Neural cell (in vitro differentiated cells): ENCODE measurements at regions not wholly inside any gene's neighbourhood (a gene's known extent, or its start where the extent isn't known, plus 50 kb on each side); places are given as distances from the start of the nearest gene placed in this dataset.

Experiments used
- H2AFZ ChIP-seq: fragments of 200-600, 300-800 bp; sonication (generic), shearing (Covaris generic); 2 replicates; pipeline ENCODE4 v1.6.0; 2014; ENCODE audit warnings: low read depth, mild to moderate bottlenecking, antibody characterized with exemption, low read length, moderate library complexity
- H3F3A ChIP-seq: fragments of 200-600 bp; shearing (Covaris generic); 2 replicates; pipeline ENCODE4 v1.6.1; 2016; ENCODE audit warnings: mild to moderate bottlenecking, moderate library complexity, mixed read lengths, antibody characterized with exemption, low read length; ENCODE audit not compliant: insufficient read depth, poor library complexity, severe bottlenecking
- H3K27ac ChIP-seq: fragments of 200-600, 300-800 bp; sonication (generic), shearing (Covaris generic); 2 replicates; pipeline ENCODE4 v1.5.1; 2014; ENCODE audit warnings: mild to moderate bottlenecking, low read length, moderate library complexity
- H3K27me3 ChIP-seq: fragments of 300-800, 200-600 bp; sonication (generic), shearing (Covaris generic); 2 replicates; pipeline ENCODE4 v1.6.0; 2014; ENCODE audit warnings: mild to moderate bottlenecking, low read depth, low read length, moderate library complexity; ENCODE audit not compliant: insufficient read depth
- H3K36me3 ChIP-seq: fragments of 300-800, 200-600 bp; sonication (generic), shearing (Covaris generic); 2 replicates; pipeline ENCODE4 v1.5.1; 2014; ENCODE audit warnings: mild to moderate bottlenecking, antibody characterized with exemption, low read length, moderate library complexity; ENCODE audit not compliant: insufficient read depth
- H3K4me2 ChIP-seq: fragments of 300-800, 200-600 bp; sonication (generic), shearing (Covaris generic); 2 replicates; pipeline ENCODE4 v1.6.0; 2014; ENCODE audit warnings: mild to moderate bottlenecking, low read length
- H3K4me3 ChIP-seq: fragments of 300-800, 200-600 bp; sonication (generic), shearing (Covaris generic); 2 replicates; pipeline ENCODE4 v1.5.1; 2014; ENCODE audit warnings: mild to moderate bottlenecking, low read length, moderate library complexity
- H3K79me2 ChIP-seq: fragments of 200-600 bp; shearing (Covaris generic); replicated peaks from 2 replicates; pipeline ENCODE4 v1.6.0; 2014; ENCODE audit warnings: mild to moderate bottlenecking, low read length, moderate library complexity; ENCODE audit not compliant: insufficient read depth
- H3K9ac ChIP-seq: fragments of 300-800, 200-600 bp; sonication (generic), shearing (Covaris generic); 2 replicates; pipeline ENCODE4 v1.6.1; 2016; ENCODE audit warnings: mild to moderate bottlenecking, low read length, mixed read lengths
- H3K9me2 ChIP-seq: fragments of 200-600 bp; shearing (Covaris generic); 2 replicates; pipeline ENCODE4 v1.6.1; 2016; ENCODE audit warnings: mild to moderate bottlenecking, low read length, mixed read lengths; ENCODE audit not compliant: insufficient read depth
- H3K9me3 ChIP-seq: fragments of 200-600, 300-800 bp; sonication (generic), shearing (Covaris generic); 2 replicates; pipeline ENCODE4 v1.6.1; 2016; ENCODE audit warnings: mild to moderate bottlenecking, mixed run types, low read length, moderate library complexity, mixed read lengths
- H4K20me1 ChIP-seq: fragments of 200-600 bp; shearing (Covaris generic); 2 replicates; pipeline ENCODE4 v1.6.1; 2016; ENCODE audit warnings: mild to moderate bottlenecking, mixed run types; ENCODE audit not compliant: insufficient read depth
- EP300 ChIP-seq: fragments of 450-650 bp; conservative IDR thresholded peaks from 2 replicates; pipeline ENCODE4 v1.6.1; 2014; ENCODE audit warnings: antibody characterized with exemption, mild to moderate bottlenecking, moderate library complexity; ENCODE audit not compliant: poor library complexity, severe bottlenecking
- EZH2 ChIP-seq: fragments of 200-600, 300-800 bp; shearing (Covaris generic), sonication (generic); IDR thresholded peaks from 2 replicates; pipeline ENCODE4 v1.6.1; 2014; ENCODE audit warnings: antibody characterized with exemption, low read length, borderline replicate concordance, mild to moderate bottlenecking; ENCODE audit not compliant: insufficient read depth, poor library complexity, severe bottlenecking
- MXI1 ChIP-seq: fragments of 450-650 bp; conservative IDR thresholded peaks from 2 replicates; pipeline ENCODE4 v1.6.1; 2014; ENCODE audit warnings: antibody characterized with exemption, mild to moderate bottlenecking; ENCODE audit not compliant: poor library complexity, severe bottlenecking
- POLR2AphosphoS5 ChIP-seq: IDR thresholded peaks from 2 replicates; pipeline ENCODE4 v1.6.1; 2012
- RAD21 ChIP-seq: fragments of 450-650 bp; conservative IDR thresholded peaks from 2 replicates; pipeline ENCODE4 v1.6.1; 2014; ENCODE audit warnings: antibody characterized with exemption, mild to moderate bottlenecking, moderate library complexity
- SMC3 ChIP-seq: fragments of 450-650 bp; conservative IDR thresholded peaks from 2 replicates; pipeline ENCODE4 v1.6.1; 2014; ENCODE audit warnings: antibody characterized with exemption, mild to moderate bottlenecking, moderate library complexity; ENCODE audit not compliant: poor library complexity
- TAF1 ChIP-seq: IDR thresholded peaks from 2 replicates; pipeline ENCODE4 v1.6.1; 2012; ENCODE audit warnings: low read depth
- TF ChIP-seq, protein P1 (sequence below): IDR thresholded peaks from 2 replicates; pipeline ENCODE4 v1.6.1; 2012; ENCODE audit warnings: borderline replicate concordance
- TF ChIP-seq, protein P2 (sequence below): fragments of 450-650 bp; IDR thresholded peaks from 2 replicates; pipeline ENCODE4 v1.5.1; 2014; ENCODE audit warnings: antibody characterized with exemption, mild to moderate bottlenecking, moderate library complexity; ENCODE audit not compliant: poor library complexity, severe bottlenecking

DNA sequence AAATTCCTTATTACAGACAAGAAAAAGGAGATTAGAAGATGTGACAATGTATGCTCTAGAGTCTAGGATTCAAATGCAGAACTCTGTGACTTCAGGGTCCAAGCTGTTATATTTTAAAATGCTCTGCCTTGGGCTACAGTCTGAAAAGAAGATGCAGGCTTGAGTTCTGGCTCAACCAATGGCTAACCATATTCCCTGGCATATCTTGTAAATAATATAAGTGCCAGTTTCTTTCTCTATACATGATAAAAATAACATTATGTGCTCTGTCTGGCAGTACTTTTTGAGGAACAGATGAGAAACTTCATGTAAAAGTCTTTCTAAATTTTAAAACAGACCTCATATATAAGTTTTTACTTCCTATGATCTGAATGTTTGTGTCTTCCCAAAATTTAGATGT is 926.5 kb upstream of the CDH6 start:
- H3K4me2 ChIP-seq = no peak overlapping the region
- H3K27ac ChIP-seq = no peak overlapping the region
- no peaks in the 10 kb centered on the region for H3K9me2 ChIP-seq
- H3F3A ChIP-seq = no peaks in the 10 kb centered on the region
- no peak overlapping the region for H2AFZ ChIP-seq
- no peaks in the 10 kb centered on the region for H4K20me1 ChIP-seq
- H3K27me3 ChIP-seq = no peaks in the 10 kb centered on the region
- no peaks in the 10 kb centered on the region for H3K79me2 ChIP-seq
- no peak overlapping the region for H3K9ac ChIP-seq
- H3K36me3 ChIP-seq = no peaks in the 10 kb centered on the region
- H3K4me3 ChIP-seq = no peak overlapping the region
- TF ChIP-seq, protein P1, sequence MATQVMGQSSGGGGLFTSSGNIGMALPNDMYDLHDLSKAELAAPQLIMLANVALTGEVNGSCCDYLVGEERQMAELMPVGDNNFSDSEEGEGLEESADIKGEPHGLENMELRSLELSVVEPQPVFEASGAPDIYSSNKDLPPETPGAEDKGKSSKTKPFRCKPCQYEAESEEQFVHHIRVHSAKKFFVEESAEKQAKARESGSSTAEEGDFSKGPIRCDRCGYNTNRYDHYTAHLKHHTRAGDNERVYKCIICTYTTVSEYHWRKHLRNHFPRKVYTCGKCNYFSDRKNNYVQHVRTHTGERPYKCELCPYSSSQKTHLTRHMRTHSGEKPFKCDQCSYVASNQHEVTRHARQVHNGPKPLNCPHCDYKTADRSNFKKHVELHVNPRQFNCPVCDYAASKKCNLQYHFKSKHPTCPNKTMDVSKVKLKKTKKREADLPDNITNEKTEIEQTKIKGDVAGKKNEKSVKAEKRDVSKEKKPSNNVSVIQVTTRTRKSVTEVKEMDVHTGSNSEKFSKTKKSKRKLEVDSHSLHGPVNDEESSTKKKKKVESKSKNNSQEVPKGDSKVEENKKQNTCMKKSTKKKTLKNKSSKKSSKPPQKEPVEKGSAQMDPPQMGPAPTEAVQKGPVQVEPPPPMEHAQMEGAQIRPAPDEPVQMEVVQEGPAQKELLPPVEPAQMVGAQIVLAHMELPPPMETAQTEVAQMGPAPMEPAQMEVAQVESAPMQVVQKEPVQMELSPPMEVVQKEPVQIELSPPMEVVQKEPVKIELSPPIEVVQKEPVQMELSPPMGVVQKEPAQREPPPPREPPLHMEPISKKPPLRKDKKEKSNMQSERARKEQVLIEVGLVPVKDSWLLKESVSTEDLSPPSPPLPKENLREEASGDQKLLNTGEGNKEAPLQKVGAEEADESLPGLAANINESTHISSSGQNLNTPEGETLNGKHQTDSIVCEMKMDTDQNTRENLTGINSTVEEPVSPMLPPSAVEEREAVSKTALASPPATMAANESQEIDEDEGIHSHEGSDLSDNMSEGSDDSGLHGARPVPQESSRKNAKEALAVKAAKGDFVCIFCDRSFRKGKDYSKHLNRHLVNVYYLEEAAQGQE = no peak
- no peak for TF ChIP-seq MXI1
- H3K9me3 ChIP-seq = no peaks in the 10 kb centered on the region

DNA sequence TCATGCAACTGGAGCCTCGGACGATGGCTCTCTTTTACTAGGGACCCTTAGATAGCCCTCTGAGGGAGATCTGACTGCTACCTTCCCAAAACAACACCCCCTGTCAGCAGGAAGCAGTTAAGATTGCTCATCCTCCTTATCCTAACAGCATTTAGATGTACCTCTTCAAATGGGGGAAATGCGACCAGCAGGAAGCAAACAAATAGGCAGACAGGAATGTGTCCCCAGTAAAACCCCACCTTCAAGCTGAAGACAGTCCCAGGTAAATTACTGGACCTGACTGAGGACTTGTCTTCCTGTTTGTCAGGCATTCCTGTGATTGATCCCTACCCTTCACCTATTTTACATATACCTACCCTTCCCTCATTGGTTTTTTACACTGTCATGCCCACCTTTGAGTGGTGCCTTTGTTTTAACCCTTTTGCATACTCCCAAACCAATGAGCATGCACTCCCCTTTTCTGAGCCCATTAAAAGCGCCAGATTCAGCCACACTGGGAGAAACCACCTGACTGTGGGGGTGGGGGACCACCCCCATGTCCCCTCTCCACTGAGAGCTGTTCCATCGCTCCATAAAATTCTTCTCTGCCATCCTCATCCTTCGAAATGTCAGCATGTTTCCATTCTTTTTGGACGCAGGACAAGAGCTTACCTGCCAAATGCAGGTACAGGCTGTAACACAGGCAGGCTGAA is 954.0 kb upstream of the CDH6 start:
- Histone ChIP-seq H3K36me3 (no peaks in the 10 kb centered on the region), H3K4me2 (no peak overlapping the region), H3K4me3 (no peak overlapping the region), H2AFZ (no peak overlapping the region), H3K9me2 (no peaks in the 10 kb centered on the region), H3K27me3 (no peaks in the 10 kb centered on the region), H4K20me1 (no peaks in the 10 kb centered on the region), H3K9me3 (no peaks in the 10 kb centered on the region), H3F3A (no peaks in the 10 kb centered on the region), H3K9ac (no peak overlapping the region), H3K79me2 (no peaks in the 10 kb centered on the region), H3K27ac (no peak overlapping the region)
- TF ChIP-seq, protein P2, sequence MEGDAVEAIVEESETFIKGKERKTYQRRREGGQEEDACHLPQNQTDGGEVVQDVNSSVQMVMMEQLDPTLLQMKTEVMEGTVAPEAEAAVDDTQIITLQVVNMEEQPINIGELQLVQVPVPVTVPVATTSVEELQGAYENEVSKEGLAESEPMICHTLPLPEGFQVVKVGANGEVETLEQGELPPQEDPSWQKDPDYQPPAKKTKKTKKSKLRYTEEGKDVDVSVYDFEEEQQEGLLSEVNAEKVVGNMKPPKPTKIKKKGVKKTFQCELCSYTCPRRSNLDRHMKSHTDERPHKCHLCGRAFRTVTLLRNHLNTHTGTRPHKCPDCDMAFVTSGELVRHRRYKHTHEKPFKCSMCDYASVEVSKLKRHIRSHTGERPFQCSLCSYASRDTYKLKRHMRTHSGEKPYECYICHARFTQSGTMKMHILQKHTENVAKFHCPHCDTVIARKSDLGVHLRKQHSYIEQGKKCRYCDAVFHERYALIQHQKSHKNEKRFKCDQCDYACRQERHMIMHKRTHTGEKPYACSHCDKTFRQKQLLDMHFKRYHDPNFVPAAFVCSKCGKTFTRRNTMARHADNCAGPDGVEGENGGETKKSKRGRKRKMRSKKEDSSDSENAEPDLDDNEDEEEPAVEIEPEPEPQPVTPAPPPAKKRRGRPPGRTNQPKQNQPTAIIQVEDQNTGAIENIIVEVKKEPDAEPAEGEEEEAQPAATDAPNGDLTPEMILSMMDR = no peak
- TF ChIP-seq TAF1 (no peak), SMC3 (no peak), RAD21 (no peak)

DNA sequence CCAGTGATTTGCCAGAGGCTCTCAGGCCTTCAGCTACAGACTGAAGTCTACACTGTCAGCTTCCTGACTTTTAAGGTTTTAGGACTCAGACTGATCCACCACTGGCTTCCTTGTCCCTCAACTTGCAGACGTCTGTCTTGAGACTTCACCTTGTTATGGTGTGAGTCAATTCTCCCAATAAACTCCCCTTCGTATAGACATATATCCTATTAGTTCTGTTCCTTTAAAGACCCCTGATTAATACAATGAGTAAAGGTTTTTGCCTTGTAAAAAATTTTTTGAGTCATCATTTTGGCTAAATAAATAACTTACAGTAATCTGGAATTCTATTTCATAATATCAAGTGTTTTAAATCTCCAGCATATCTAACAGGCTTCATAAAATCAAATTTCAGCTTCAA is 956.3 kb upstream of the CDH6 start:
- Histone ChIP-seq H3K4me2 (no peak overlapping the region), H3F3A (no peaks in the 10 kb centered on the region)
- TF ChIP-seq SMC3 (no peak), RAD21 (no peak), MXI1 (no peak), EP300 (no peak), EZH2 (no peak), POLR2AphosphoS5 (no peak)
- TF ChIP-seq, protein P1 = no peak
- TF ChIP-seq, protein P2 = no peak

More for the DNA sequence above, 956.3 kb upstream of the CDH6 start:
- Histone ChIP-seq H4K20me1 (no peaks in the 10 kb centered on the region), H3K79me2 (no peaks in the 10 kb centered on the region), H3K27ac (no peak overlapping the region), H3K9ac (no peak overlapping the region), H3K4me3 (no peak overlapping the region), H3K9me2 (no peaks in the 10 kb centered on the region), H3K9me3 (no peaks in the 10 kb centered on the region), H3K27me3 (no peaks in the 10 kb centered on the region), H3K36me3 (no peaks in the 10 kb centered on the region), H2AFZ (no peak overlapping the region)
